GM19452 (cell line): ENCODE measurements at regions not wholly inside any gene's neighbourhood (a gene's known extent, or its start where the extent isn't known, plus 50 kb on each side); places are given as distances from the start of the nearest gene placed in this dataset.

ENCODE experiments used
- ATAC-seq: cut with Tn5 transposase; IDR thresholded peaks from one replicate; pipeline ENCODE4 v1.9.1; 2021; ENCODE audit not compliant: unreplicated experiment

DNA sequence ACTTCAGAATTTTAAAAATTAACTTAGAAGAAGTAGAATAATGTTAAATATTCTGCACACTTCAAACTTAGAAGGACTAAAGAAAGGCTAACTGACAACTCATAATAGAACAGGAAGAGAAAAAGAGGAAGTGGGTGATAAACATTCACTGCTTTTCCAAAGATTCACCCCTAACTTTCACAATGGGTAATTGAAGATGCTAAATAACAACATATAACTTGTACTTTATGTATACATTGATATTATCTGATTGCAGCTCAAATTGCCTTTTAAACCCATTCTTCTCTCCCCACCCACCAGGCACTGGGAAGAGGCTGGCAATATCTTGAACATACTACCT is 376.6 kb downstream of the EFNA5 start:
- peak; percentile 58 for ATAC-seq

DNA sequence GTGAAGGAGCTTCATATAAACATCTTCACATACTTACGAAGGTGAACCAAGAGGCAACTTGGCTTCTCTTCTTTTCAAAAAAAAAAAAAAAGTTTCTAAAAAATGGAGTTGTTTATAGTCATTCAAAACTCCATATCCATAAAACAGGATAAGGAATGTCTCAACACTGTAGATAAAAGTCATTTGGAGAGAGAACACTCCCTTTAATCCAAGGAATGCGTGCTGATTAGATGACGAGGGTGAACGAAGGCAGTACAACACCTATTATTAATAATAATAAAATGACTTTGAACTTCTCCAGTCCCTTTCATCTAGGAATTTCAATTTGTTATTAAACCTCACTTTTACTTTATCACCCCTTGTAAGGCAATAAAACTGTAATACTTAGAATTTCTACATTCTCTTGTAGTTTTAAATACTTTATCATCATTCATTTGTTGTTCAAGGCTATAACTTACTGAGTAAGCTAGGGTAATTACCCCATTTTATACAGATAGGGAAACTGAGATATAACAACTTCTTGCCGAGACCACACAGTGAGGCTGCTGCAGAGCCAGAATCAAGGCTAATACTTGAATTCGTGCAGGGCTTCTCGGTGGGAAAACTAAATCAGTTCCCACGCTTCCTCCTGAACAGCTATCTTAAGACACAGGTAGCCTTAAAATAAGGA is 377.1 kb downstream of the EFNA5 start:
- ATAC-seq = peak; percentile 5

DNA sequence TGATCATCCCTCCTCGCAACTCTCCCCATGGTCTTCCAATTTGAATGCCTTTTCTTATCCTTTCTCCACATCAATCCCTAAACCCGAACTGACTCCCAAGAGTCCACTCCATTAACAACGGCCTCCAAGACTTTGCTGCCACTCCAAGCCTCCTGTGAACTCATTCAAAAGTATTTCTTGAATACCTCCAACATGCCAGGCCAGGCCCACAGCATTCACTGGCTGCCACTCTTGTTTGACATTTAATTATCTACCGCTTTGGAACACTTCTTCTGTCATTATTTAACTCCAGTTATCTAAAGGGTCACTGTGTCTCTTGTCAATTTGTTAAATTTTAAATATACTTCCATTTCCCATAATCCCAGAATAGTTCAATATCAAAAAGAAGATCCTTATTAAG is 378.9 kb downstream of the EFNA5 start:
- no peak for ATAC-seq

DNA sequence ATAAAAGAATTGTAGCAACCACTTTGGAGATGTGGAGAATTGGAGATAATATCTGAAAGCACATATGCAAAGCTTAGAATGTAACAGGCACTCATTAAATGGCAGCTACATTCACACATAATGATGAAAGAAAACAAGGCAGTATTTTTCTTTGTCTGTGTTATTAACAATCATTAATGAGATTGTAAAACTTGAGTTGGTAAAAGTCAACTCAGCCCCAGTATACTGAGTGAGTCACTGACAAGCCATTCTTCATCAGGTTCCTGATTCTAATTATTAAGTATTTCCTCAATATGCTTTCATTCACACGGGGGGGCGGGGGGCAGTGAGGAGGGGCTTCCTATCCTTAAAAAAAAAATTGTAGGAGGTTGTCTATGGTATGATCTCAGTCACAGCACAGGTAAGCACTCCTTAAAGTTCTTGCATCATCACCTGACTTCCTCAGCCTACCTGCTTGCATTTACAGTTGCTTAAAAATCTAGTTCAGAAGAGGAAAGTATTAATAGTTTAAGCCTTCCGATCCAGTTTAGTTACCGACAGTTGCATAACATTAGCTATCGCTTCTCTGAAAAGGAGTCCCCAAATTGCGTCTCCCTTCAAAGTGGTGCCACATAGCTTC is 379.8 kb downstream of the EFNA5 start:
- ATAC-seq = no peak

DNA sequence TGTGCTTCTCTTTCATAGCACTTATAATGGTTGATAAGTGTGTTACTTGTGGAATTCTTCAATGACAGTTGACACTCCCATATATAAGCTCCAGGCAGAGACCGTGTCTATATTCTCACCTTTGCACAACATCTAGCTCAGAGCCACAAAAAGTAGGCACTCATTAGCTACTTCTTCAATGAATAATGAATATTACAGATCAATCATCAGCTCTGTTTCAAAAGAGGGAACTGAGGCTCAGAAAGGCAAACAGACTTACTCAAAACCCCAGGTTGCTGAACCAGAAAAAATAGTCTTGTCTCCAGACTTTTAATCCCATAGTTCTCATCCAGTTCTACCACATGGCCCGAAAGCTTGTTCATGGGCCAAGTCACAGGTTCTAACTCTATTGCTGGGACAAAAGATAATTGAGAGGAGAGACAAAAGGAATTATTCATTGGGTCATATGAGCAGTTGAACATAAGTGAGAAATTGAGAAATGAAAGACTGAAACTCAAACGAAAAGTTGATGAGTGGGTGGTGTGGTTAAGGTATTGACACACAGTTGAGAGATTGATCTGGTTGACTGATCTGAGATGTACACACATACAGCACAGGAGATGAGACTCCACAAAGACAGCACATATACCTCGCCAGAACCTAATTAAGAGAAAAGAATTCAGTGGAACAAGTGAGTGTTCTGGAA is 381.6 kb downstream of the EFNA5 start:
- peak; percentile 86 for ATAC-seq

DNA sequence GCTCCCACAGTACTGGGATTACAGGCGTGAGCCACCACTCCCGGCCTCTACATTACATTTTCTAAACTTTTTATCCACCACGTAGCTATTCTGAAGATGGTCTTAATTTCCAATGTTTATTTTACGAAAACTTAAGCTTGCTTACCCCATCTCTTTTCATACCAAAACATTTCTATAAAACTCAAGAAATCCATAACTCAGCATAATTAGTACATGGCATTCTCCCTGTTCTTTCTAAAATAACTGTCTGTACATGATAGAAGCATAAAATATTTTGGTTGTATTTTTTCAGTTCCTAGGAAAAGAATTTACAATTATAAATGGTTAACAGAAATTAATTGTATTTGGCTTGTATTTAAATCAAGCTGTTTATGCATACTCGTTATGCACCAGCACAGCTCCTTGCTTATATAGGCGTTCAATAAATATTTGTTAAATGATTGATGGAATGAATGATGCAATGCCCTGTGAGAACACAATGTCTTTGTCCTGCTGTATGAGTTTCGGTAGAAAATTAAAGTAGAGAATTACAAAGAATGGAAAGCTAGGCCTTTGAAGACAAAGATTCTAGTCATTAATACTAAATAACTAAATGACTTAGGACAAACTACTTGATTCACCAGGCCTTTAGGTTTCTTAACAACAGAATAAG is 384.2 kb downstream of the EFNA5 start:
- ATAC-seq = no peak

DNA sequence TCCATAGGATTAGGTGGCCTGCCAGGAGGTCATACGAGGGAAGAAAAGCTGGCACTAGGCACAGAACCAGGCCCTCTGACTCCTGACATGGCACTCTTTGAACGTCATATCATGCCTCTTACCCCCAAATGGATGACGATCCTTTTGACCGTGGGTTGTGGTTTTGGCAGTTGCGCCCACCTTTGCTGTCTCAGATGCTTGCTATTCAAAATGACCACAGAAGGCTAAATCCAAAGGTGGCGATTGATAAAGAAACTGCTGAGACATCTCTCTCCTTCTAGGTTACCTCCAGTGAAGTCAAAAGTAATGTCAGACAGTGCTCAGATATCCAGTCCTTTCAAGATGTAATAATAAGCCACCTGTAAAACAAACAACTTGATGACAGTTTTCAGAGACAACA is 385.0 kb downstream of the EFNA5 start:
- no peak for ATAC-seq

DNA sequence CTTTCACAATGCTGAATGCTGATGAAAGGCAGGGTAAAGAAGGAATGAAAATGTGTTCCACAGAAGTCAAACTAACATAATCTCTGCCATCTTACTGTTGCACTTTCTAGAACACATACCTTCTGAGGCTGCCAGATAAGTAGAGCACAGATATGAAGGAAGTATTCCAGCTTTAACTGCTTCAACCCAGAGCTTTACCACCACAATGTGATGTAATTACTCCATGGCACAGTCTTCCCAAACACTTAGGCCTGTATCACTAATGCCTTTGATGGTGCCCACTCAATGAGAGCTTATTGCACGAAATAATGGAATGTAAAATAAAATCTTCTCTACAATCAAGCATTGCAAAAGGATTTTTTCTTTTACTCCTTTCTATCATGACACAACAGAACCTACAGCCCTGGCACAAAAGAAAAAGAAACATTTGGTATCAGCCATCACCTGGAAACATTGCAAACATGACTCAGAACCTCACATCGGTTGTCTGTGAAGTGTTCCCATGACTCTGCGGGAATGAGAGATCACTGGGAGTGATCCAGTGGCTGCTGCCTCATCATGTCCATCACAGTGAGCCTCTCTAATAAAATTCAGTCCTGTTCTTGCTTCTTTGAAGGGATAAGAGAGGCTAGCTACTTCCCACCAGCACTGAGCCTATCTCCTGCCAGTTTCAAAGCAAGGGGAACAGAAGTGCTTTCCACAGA is 385.8 kb downstream of the EFNA5 start:
- ATAC-seq = no peak

DNA sequence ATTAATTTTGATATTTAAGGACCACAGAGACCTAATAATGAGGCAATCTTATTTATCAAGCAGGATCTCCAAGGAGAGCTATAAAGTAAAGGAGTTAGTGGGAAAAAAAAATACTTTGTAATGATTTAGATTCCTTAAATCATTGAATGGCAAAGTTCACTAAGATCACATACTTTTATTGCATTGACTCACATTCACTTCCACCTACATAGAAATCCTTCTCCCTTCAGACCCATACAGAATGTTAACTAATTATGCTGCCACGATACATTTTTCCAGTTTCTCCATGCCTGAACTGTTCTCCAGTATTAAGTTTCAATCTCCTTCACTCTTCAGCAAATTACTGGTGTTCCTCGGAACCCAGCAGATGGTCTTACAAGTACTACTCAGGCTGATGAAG is 388.7 kb downstream of the EFNA5 start:
- no peak for ATAC-seq

DNA sequence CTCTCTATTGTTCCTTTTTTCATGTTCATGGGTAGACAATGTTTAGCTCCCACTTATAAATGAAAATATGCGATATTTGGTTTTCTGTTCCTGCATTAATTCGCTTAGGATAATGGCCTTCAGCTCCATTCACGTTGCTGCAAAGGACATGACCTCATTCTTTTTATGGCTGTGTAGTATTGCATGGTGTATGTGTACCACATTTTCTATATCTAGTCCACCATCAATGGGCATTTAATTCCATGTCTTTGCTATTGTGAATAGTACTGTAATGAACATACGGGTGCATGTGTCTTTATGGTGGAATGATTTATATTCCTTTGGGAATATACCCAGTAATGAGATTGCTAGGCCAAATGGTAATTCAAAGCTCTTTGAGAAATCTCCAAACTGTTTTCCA is 392.0 kb downstream of the EFNA5 start:
- no peak for ATAC-seq

DNA sequence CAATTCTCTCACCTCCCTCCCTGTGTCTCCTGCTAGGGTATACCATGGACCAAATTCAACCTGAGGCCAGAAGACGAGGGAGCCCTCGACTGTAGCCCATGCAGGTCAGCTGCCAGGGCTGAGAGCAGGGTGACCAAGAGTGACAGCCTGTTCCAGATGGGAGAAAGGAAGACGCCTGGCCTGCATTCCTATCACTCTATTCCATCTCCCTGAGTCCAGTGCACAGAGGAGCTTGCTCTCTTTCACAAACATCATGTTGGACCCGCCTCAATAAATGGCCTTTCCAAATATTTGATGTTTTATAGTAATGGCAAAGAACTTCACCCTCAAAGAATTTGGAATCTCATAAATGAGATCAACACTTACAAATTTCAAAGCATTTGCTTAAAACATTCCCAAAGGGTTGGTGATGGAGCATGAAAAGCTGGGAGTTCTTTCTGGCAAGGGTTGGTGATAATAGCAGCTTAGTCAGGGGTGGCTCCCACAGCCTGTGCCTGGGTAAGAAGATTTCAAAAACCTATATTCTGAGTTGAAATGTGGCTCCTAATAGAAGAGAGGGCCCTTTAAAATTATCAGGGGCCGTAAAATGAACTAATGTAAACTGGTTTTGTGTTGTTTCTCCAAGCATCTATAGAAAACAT is 393.1 kb downstream of the EFNA5 start:
- ATAC-seq = no peak

DNA sequence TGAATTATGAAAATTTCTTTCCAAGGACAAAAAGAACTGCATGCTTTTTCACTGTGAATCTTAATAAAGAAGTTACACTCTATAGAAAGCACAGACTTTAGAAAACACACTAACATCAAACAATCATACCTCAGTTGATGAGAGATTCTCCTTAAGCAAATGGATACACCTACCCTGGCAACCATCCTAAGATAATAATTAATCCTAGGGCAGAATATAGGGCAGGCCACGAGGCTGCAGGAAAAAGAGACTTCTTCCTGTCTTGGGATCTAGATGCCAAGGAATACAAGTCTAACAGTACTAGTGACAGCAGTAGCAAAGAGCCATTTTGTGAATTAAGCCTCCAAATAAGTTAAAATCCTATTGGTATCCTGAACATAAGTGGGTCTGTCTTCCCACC is 395.4 kb downstream of the EFNA5 start:
- ATAC-seq = no peak

DNA sequence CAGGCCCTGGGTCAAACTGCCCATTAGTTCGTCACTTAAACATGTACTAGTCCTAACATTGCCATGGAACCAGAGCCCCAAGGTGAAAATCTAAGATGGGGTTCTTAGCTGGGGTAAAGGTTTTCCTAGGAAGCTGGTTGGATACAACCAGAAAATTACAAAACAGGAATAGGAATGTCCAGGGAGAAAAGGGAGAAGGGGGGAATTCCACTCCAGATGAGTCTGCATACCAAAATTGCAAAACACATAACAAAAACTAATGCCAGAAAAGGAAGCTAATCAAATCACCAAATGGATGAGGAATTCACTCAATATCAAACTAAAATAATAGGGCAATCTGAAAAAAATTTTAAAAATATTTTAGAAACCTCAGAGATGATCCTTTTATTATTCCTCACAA is 396.2 kb downstream of the EFNA5 start:
- ATAC-seq = no peak

DNA sequence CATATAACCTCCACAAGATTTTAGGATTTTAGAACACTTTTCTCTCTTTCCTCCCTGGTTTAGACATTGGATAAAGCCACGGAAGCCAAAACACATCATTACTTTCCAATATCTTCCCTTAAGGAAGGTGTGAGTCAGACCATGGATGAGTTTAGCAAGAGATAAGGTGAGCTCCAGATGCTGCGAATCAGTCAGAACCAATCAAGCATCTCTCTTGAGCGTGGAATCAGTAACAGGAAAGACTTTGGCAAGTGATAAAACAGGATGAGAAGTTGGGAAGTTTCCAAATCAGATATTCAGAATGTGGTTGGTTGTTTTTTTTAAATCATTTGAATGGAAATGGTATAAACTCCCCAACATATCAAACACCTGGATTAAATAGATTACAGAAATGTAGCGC is 397.8 kb downstream of the EFNA5 start:
- ATAC-seq = no peak

DNA sequence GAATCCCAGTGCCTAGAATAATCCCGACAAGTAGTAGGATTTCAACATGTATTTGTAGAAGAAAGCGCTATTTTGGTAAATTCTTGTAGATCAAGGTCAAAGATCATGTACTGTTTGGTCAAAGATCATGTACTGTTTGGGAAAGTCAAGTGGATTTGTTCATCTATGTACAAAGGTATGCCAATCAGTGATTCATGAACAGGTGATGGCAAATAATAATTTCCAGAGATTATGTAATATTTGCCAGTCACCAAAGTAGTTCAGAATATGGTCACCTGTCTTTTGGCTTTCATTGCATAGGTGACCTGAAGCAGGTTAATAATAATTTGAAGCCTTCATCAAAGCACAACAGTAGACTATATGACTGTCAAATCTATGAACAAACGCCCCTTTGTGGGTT is 398.2 kb downstream of the EFNA5 start:
- ATAC-seq = no peak

DNA sequence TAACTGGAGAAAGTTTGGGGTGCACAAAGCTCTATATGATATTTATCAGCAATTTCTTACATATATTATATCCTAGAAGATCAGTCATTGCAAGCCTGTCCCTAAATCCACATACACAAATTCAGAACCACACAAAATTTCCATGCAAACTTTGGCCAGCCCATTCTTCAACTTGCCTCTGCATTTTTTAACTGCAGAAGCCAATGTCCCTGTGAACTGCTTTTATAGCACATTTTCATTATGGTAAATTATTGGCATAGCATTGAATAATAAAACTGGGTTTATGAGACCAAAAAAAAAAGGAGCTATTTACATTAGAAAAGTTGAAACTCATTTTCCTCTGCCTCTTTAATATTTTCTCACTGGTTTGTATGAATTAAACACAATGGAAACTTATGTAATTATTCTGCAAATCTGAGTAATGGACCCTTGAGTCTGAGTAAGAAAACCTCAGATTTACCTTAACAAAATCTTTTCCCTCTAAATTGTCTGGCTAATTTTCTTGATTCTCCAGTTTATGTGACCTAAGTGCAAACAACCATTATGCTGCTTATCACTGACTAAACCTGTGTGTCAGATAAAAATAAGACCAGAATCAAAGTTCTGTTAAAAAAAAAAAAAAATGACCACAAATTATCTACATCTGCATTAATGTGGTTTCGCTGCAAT is 398.9 kb downstream of the EFNA5 start:
- ATAC-seq = no peak

DNA sequence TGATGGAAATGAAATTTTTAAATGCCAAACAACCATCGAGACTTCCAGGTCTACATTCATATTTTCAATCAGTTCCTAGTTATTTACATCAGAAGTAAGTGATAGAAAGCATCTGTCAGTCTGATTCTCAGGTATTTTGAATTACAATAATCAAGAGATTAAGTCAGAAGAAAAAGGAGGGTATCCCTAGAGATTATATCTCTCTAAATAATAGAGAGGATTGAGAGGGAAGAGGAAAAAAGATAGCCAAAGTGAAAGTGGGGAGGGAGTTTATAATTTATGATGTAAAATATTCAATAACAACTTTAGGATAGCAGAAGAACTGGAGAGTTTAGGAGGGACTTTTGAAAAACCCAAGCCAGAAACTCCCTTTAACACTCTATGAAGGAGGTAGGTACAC is 400.2 kb downstream of the EFNA5 start:
- no peak for ATAC-seq

DNA sequence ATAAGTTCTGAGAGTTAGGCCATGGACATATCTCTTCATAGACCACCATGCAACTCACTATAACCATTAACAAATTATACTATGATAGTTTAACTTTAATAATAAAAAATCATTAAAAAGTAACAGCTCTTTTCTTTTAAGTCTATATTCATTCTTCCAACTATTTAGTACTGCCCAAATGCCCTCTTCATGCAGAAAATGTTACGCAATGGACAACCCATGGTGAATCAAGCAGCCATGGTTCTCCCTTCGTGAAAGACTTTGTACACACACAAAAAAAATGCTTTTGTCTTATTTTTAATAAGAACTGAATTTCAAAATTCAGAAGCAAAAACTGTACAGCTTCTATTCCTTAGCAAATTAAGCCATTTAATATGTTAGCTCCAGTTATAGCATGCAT is 401.1 kb downstream of the EFNA5 start:
- ATAC-seq = no peak

DNA sequence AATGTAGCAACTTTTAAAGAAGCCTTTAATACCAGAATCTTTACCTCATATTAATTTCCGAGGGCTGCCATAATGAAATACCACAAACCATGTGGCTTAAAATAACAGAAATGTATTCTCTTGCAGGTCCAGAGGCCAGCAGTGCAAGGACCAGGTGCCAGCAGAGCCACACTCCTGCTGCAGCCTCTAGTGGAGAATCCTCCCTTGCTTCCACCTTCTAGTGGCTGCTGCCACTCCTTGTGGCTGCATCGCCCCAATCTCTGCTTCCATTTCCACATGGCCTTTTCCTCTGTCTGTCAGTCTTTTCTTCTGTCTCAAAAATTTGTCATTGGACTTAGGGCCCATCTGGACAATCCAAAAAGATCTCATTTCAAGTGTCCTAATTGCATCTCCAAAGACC is 401.5 kb downstream of the EFNA5 start:
- no peak for ATAC-seq

DNA sequence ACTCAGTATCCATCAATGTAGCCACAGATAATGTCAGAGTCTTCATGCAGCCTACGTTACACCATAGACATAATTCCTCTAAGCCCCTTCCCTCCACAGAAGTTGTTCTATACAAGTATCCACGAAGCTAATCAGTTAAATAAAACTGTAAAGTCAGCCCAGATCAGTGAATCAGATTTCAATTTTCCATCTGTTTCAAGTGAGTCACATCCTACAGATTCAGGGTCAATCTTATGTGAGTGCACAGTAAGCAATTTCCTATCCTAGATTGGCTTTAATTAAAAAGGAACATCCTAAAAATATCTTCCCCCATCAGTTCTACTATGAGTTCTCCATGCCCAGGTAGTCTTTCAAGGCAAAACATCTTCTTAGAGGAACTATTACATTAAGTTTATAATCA is 402.5 kb downstream of the EFNA5 start:
- ATAC-seq = no peak

DNA sequence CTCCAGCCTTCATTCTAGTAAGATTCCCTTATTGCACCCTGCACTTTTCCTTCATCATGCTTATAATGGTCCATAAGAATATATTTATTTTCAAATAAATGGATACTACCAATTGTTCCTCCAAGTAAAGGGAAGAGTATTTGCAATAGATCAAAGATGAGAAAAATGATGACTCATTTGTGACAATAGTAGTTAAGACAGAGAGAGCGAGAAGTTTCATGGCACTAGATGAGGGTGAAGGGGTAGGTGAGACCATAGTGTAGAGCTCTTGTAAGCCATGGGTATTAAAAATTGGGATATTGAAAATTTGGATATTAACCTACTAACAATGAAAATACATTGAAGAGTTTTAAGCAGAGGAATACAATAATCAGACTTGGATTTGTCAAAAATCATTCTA is 404.6 kb downstream of the EFNA5 start:
- no peak for ATAC-seq
